GM18870 (cell line): ENCODE measurements at regions not wholly inside any gene's neighbourhood (a gene's known extent, or its start where the extent isn't known, plus 50 kb on each side); places are given as distances from the start of the nearest gene placed in this dataset.
"Not testable (repeated sequence)": the region's sequence is repeated elsewhere in the genome, so short reads cannot be mapped to it uniquely, and the experiment has no call there.

Experiments
- ATAC-seq: cut with Tn5 transposase; IDR thresholded peaks from one replicate; pipeline ENCODE4 v1.9.1; 2021; ENCODE audit warnings: moderate library complexity; ENCODE audit not compliant: unreplicated experiment

DNA sequence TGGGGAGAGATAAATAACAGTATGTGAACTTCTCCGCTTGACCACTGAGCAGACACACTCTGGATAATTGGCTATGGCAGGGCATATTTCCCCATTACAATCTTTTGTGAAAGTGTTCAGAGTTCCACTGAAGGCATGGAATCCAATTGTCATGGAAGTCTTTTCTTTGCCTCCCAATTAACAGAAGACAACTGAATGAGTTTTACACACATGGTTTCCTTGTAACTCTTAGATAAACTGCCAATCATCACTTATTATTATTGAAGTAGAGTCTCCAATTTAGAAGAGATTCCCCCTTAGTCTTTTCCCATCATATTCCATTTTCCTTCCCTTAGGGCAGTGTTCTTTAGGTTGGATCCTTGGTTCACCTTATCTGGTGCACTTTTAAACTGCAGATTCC lies 308.3 kb downstream of the NR2F2 start:
- no peak for ATAC-seq

GRCh38 chr15:96645796-96646195 lies 315.3 kb downstream of the NR2F2 start:
- no peak for ATAC-seq

DNA sequence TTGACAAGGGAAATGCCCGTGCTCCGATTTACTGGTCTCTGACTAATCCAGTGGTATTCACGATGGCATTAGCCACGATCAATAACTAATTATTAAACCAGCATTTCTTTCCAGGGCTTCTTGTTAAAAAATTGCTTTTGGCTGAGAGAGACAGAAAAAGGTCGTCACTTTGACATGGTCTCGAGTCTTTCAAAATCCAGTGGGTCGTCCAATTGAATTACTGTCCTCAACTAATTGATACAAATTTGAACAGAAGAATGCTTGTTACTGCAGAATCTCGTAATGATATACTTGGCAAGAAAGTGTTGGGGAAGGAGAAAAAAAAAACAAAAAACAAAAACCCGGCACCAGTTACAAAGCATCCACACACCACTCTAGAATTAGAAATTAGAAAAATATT lies 318.4 kb downstream of the NR2F2 start:
- no peak for ATAC-seq

DNA sequence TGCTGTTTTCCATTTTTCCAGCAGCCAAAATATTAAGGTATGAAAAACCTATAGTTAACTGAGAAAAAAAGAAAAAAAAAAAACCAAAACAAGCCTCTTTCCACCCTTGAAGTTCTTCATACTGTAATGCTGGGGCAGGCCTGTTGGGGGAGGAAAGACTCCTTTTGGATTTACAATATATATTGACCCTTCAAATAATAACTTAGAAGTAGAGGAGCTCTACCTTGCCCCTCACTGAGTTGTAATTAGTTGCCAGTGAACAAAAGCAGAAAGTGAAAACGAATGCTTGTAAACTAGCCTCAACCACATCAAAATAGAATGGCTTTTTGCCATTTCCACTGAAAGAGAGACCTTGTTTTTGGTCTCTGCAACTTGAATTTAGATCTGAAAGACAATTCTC lies 326.6 kb downstream of the NR2F2 start:
- ATAC-seq, result no peak

- ATAC-seq, result not testable (repeated sequence)
Measured at GRCh38 chr15:96666979-96667378, 336.5 kb downstream of the NR2F2 start.

DNA sequence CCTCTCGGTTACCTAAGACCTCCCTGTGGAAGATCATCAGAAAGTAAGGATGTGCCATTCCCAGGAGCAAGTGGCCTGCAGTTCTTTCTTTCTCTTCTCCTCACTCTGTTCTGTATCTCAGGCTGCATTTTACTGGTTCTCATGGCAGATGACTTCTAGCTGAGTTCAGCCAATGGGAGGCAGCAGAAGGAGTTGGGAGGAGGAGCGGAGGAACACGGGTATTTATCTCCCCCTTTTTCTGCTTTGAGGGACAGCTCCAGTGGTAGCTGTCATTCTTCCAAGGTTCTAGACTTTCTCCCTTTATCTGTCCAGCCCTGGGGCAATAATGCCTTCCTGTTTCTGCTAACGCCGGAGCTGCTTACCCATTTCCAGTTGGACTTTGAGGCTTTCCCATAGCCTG lies 339.9 kb downstream of the NR2F2 start:
- no peak for ATAC-seq

- no peak for ATAC-seq
Measured at GRCh38 chr15:96672629-96673028, 342.1 kb downstream of the NR2F2 start.

DNA sequence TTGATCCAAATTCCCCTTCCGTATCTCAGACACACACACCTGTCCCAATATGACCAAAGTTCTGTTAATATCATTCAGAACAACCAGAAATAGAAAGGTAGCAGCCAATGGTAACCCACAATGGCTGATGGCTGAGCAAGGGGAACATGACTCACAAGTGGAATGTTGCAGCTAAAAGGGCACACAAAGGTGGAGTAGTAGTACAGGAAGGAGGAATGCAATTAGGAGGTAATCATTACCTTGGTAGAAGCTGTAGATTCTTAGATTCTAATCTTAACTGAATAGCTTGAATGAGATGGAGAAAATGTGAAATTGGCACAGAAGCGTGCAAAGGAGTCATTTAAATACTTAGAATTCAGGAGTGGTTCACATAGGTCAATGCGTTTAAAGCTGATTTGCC lies 347.9 kb downstream of the NR2F2 start:
- ATAC-seq, result no peak

DNA sequence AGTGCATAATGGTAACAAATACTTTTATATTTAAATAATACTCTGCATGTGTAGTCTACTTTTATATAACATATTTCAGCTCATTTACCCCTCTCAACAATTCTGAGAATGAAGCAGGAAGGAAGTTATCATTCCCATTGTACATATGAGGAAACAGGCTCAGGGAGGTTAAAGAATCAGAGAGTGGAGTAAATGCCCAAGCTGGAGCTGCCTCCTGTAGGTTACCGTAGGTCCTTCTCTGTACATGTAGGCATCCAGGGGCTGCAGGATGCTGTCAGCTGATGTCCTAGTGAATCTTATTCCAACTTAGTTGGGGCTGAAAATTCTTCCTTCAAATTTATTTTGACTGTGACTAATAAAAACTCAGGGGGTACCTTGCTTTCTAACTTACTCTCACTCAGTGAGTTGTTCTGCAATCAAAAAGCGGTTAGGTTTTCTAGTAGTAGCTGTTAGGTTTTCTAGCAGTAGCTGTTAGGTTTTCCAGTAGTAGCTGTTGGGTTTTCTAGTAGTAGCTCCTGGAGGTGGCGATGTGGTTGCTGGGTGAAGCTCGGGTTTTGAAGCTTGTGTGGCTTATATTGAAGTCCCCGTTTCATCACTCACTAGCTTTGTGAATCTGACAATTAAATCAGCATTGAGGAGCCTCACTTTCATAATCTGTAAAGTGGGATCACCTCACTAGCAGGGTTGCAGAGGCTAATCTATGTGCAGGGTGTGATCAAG lies 357.0 kb downstream of the NR2F2 start:
- no peak for ATAC-seq

- no peak for ATAC-seq
Measured at GRCh38 chr15:96690733-96691132, 360.2 kb downstream of the NR2F2 start.

GRCh38 chr15:96692826-96693225 lies 362.3 kb downstream of the NR2F2 start:
- no peak for ATAC-seq

DNA sequence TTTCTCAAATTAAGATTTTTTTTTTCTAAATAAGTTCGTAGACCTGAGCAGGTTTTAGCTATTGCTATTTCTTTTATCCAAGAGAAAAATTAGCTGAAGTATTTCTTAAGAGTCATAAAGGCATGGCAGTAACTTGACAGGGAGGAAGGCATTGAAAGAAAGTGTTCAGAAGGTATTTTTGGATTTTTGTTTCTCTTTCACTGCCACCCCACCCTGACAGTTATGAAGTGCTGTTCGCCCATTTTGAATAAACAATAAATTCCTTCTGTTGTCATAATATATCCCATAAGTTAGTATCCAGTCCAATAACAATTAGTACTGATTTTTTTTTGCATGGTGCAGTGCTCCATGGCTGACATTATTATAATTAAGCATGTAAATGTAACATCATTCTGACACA lies 363.0 kb downstream of the NR2F2 start:
- ATAC-seq, result no peak

- no peak for ATAC-seq
Measured at GRCh38 chr15:96693990-96694517, 363.6 kb downstream of the NR2F2 start.

- ATAC-seq, result no peak
Measured at GRCh38 chr15:96695426-96695825, 364.9 kb downstream of the NR2F2 start.

- no peak for ATAC-seq
Measured at GRCh38 chr15:96699871-96700401, 369.4 kb downstream of the NR2F2 start.

DNA sequence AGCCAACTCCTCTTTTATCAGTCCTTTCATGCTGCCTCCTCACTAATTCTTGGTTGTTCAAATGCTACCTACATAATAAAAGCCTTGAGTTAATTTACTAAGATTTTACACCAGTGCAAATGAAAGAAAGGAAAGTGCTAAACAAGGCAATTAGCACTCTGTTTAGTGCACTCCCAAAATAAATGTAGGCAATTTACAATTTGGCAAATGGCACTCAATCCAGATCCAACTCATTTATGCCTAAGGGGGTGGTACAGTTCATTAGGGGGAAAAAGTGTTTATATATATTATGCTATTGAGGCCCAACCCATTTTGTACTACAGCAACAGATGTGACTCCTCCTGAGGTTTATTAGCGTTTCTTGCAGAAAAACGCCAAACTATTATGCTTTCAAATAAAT lies 370.1 kb downstream of the NR2F2 start:
- no peak for ATAC-seq

GRCh38 chr15:96701443-96701842 lies 370.9 kb downstream of the NR2F2 start:
- ATAC-seq, result no peak

GRCh38 chr15:96701877-96702276 lies 371.4 kb downstream of the NR2F2 start:
- no peak for ATAC-seq

- no peak for ATAC-seq
Measured at GRCh38 chr15:96702589-96702988, 372.1 kb downstream of the NR2F2 start.

- ATAC-seq, result no peak
Measured at GRCh38 chr15:96703091-96703490, 372.6 kb downstream of the NR2F2 start.

GRCh38 chr15:96703794-96704550 lies 373.5 kb downstream of the NR2F2 start:
- ATAC-seq, result no peak

GRCh38 chr15:96716075-96716474 lies 385.6 kb downstream of the NR2F2 start:
- no peak for ATAC-seq
